Neural progenitor cell (in vitro differentiated cells): ENCODE measurements at regions not wholly inside any gene's neighbourhood (a gene's known extent, or its start where the extent isn't known, plus 50 kb on each side); places are given as distances from the start of the nearest gene placed in this dataset.
A peak's percentile ranks its signal among the peaks of the same experiment; 100 is the strongest.

Experiments
- DNase-seq: peaks from one replicate; pipeline ENCODE4 v3.0.0-alpha.2; 2016; ENCODE audit warnings: low spot score
- H2AFZ ChIP-seq: fragments of 200-600 bp; sonication (generic); replicated peaks from 2 replicates; pipeline ENCODE4 v1.6.1; 2016; ENCODE audit warnings: antibody characterized with exemption
- H3F3A ChIP-seq: fragments of 200-600 bp; sonication (generic); 2 replicates; pipeline ENCODE4 v1.6.1; 2016; ENCODE audit warnings: antibody characterized with exemption, low read depth
- H3K27ac ChIP-seq: fragments of 200-600 bp; sonication (generic); 2 replicates; pipeline ENCODE4 v1.5.1; 2016; ENCODE audit warnings: mild to moderate bottlenecking
- H3K27me3 ChIP-seq: fragments of 200-600 bp; sonication (generic); 2 replicates; pipeline ENCODE4 v1.6.1; 2016; ENCODE audit warnings: mild to moderate bottlenecking, moderate library complexity
- H3K36me3 ChIP-seq: fragments of 200-600 bp; sonication (generic); 2 replicates; pipeline ENCODE4 v1.5.1; 2016
- H3K4me1 ChIP-seq: fragments of 200-600 bp; sonication (generic); 2 replicates; pipeline ENCODE4 v1.6.1; 2016; ENCODE audit warnings: mixed run types
- H3K4me2 ChIP-seq: fragments of 200-600 bp; sonication (generic); 2 replicates; pipeline ENCODE4 v1.6.1; 2016
- H3K4me3 ChIP-seq: fragments of 200-600 bp; sonication (generic); 2 replicates; pipeline ENCODE4 v1.5.1; 2016
- H3K79me2 ChIP-seq: fragments of 200-600 bp; sonication (generic); 2 replicates; pipeline ENCODE4 v1.6.1; 2016; ENCODE audit warnings: low read depth
- H3K9ac ChIP-seq: fragments of 200-600 bp; sonication (generic); 2 replicates; pipeline ENCODE4 v1.6.1; 2016
- H3K9me3 ChIP-seq: fragments of 200-600 bp; sonication (generic); 2 replicates; pipeline ENCODE4 v1.5.1; 2016; ENCODE audit warnings: low read depth
- H4K20me1 ChIP-seq: fragments of 200-600 bp; sonication (generic); 2 replicates; pipeline ENCODE4 v1.6.1; 2016; ENCODE audit warnings: low read depth
- H3K27ac Mint-ChIP-seq: 3 replicates; pipeline ENCODE4 v1.8.0; 2021; ENCODE audit warnings: mixed read lengths
- H3K27me3 Mint-ChIP-seq: 2 replicates; pipeline ENCODE4 v1.8.0; 2022; ENCODE audit warnings: low read depth, mild to moderate bottlenecking, inconsistent platforms, moderate library complexity, mixed read lengths; ENCODE audit not compliant: insufficient read depth
- H3K36me3 Mint-ChIP-seq: 3 replicates; pipeline ENCODE4 v1.8.0; 2021; ENCODE audit warnings: mixed read lengths
- H3K4me1 Mint-ChIP-seq: 3 replicates; pipeline ENCODE4 v1.8.0; 2021; ENCODE audit warnings: mixed read lengths
- H3K4me3 Mint-ChIP-seq: 3 replicates; pipeline ENCODE4 v1.8.0; 2021; ENCODE audit warnings: mild to moderate bottlenecking, moderate library complexity, mixed read lengths
- H3K9me3 Mint-ChIP-seq: 3 replicates; pipeline ENCODE4 v1.8.0; 2020; ENCODE audit warnings: mixed read lengths
- CTCF ChIP-seq: fragments of 200-600 bp; sonication (generic); IDR thresholded peaks from 2 replicates; pipeline ENCODE4 v1.5.1; 2017; ENCODE audit warnings: antibody characterized with exemption, mild to moderate bottlenecking
- EZH2 ChIP-seq: fragments of 200-600 bp; sonication (generic); IDR thresholded peaks from 2 replicates; pipeline ENCODE4 v1.6.1; 2017; ENCODE audit warnings: antibody characterized with exemption, mild to moderate bottlenecking, moderate library complexity
- EZH2phosphoT487 ChIP-seq: fragments of 200-600 bp; sonication (generic); IDR thresholded peaks from 2 replicates; pipeline ENCODE4 v1.6.1; 2017; ENCODE audit warnings: antibody characterized with exemption

DNA sequence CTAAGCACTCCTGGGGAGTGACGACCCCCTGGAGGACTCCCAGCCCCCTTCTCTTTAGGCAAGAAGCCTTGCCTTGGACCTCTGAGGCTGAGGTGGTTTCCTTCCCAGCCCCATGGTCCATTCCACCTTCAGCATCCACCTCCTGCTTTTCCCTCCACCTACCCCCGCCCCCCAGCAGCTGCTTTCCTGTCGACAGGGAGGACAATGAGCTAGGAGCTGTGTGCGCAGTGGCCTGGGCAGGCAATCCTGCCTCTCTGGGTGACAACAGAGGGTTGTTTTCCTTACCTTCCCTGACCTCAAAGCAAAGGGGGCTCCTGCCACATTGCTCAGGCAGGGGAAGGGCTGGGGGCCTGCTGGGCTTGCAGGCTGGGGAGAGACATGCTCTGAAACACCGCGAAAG, 123.5 kb downstream of the BCOR start:
- Histone ChIP-seq H3K27ac (no peak overlapping the region), H3F3A (peaks cover 4% of the 10 kb centered on the region), H4K20me1 (no peaks in the 10 kb centered on the region), H3K9ac (no peak overlapping the region), H3K27me3 (no peaks in the 10 kb centered on the region), H3K4me1 (peaks cover 10% of the 10 kb centered on the region), H3K79me2 (no peaks in the 10 kb centered on the region), H2AFZ (no peak overlapping the region), H3K4me3 (no peak overlapping the region), H3K4me2 (peak overlapping the region; percentile 31), H3K36me3 (no peaks in the 10 kb centered on the region), H3K9me3 (no peaks in the 10 kb centered on the region)
- DNase-seq = no peak
- no peaks in the 10 kb centered on the region for H3K36me3 Mint-ChIP-seq
- TF ChIP-seq CTCF (no peak), EZH2phosphoT487 (no peak), EZH2 (no peak)
- peaks cover 4% of the 10 kb centered on the region for H3K27me3 Mint-ChIP-seq
- H3K27ac Mint-ChIP-seq = no peak overlapping the region
- H3K4me3 Mint-ChIP-seq = no peak overlapping the region
- peaks cover 12% of the 10 kb centered on the region for H3K4me1 Mint-ChIP-seq
- H3K9me3 Mint-ChIP-seq = peaks cover 27% of the 10 kb centered on the region

- H3K4me1 ChIP-seq = peaks cover 8% of the 10 kb centered on the region
- H3K27me3 Mint-ChIP-seq = peaks cover 4% of the 10 kb centered on the region
- peaks cover 5% of the 10 kb centered on the region for H3F3A ChIP-seq
- no peaks in the 10 kb centered on the region for H3K27me3 ChIP-seq
- no peak overlapping the region for H3K27ac ChIP-seq
- H3K4me3 Mint-ChIP-seq = no peak overlapping the region
- DNase-seq = no peak
- no peaks in the 10 kb centered on the region for H4K20me1 ChIP-seq
- H3K4me2 ChIP-seq = no peak overlapping the region
- H3K4me1 Mint-ChIP-seq = peaks cover 10% of the 10 kb centered on the region
- H3K27ac Mint-ChIP-seq = no peak overlapping the region
- no peaks in the 10 kb centered on the region for H3K36me3 Mint-ChIP-seq
- H3K4me3 ChIP-seq = no peak overlapping the region
- TF ChIP-seq EZH2phosphoT487 = no peak
- TF ChIP-seq EZH2 = no peak
- no peak for TF ChIP-seq CTCF
- H3K9me3 ChIP-seq = no peaks in the 10 kb centered on the region
- no peak overlapping the region for H3K9ac ChIP-seq
- no peaks in the 10 kb centered on the region for H3K36me3 ChIP-seq
- peaks cover 23% of the 10 kb centered on the region for H3K9me3 Mint-ChIP-seq
- no peaks in the 10 kb centered on the region for H3K79me2 ChIP-seq
- H2AFZ ChIP-seq = no peak overlapping the region
These were observed 122.4 kb downstream of the BCOR start for GRCh38 chrX:39975101-39975925.

DNA sequence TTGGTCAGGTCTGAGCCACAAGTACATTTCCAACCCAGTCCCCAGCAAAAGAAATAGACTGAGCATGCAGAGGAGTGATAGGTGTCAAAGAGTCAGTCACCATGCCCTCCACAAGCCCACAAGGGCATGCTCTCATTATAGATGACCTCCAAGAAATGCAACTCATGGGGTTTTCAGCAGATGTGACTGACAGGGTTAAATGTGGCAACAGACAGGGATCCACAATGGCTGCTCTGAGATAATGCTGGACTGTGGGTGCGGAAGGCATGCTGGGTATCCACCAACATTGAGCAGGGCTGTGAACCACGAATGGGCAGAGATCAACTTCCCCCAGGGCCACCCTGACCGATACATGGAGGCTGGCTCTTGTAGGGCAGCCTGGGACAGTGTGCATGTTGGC, 115.8 kb downstream of the BCOR start:
- Histone ChIP-seq H3K4me2 (no peak overlapping the region), H4K20me1 (no peaks in the 10 kb centered on the region), H2AFZ (no peak overlapping the region), H3F3A (peaks cover 5% of the 10 kb centered on the region), H3K27me3 (no peaks in the 10 kb centered on the region), H3K36me3 (no peaks in the 10 kb centered on the region), H3K9me3 (no peaks in the 10 kb centered on the region), H3K4me1 (peaks cover 14% of the 10 kb centered on the region), H3K9ac (no peak overlapping the region), H3K27ac (no peak overlapping the region), H3K79me2 (no peaks in the 10 kb centered on the region), H3K4me3 (no peak overlapping the region)
- no peak for TF ChIP-seq EZH2phosphoT487
- TF ChIP-seq CTCF = no peak
- TF ChIP-seq EZH2 = no peak
- peaks cover 10% of the 10 kb centered on the region for H3K9me3 Mint-ChIP-seq
- no peaks in the 10 kb centered on the region for H3K36me3 Mint-ChIP-seq
- DNase-seq = no peak
- no peak overlapping the region for H3K27ac Mint-ChIP-seq
- peaks cover 4% of the 10 kb centered on the region for H3K27me3 Mint-ChIP-seq
- H3K4me3 Mint-ChIP-seq = no peak overlapping the region
- H3K4me1 Mint-ChIP-seq = peaks cover 24% of the 10 kb centered on the region
